ENCODE measurements at regions not wholly inside any gene's neighbourhood (a gene's known extent, or its start where the extent isn't known, plus 50 kb on each side); places are given as distances from the start of the nearest gene placed in this dataset.

DNA sequence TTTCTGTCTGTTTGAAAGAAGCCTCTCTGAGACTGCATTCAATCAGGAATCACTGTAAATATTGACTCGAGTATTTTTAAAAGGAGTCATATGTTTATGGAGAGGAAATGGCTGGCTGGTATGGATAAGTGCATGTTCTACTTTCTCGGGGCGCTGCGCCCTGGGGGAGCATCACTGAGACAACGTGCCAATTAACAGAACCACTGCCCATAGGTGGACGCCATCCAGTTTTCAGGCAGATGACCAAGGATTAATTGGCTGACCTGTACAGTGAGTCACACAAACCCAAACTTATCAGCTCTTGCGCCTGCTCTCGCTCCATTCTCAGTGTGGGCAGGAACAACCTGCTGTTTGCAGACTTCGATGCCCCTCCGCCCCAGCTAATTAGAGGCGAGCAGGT, 571.2 kb downstream of the QKI start:
- no peak for TF ChIP-seq ZNF274 (IDR thresholded peaks at IDR 0.05; ENCODE audit: low read depth, low read length)
- H3K4me3 ChIP-seq (ENCODE audit: low read length): no peak overlapping the region

DNA sequence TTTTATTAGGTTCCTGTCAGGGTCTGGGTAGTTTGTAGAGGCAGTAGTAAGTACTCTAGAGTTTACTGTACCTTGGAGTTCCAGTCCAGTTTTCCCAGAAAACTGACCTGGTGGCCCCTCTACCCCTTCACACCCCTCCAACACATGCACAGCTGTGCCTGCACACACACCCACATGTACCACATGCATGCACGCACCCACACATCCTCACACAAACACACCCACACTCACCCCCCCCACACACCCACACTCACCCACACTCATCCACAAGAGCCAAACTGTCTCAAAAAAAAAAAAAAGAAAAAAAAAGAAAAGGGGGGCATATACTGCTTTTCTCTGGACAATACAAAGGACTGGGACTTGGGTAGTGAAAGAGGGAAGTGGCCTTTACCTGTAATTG, 570.5 kb downstream of the QKI start:
- no peak for TF ChIP-seq ZNF274 (IDR thresholded peaks at IDR 0.05; ENCODE audit: low read depth, low read length)

DNA sequence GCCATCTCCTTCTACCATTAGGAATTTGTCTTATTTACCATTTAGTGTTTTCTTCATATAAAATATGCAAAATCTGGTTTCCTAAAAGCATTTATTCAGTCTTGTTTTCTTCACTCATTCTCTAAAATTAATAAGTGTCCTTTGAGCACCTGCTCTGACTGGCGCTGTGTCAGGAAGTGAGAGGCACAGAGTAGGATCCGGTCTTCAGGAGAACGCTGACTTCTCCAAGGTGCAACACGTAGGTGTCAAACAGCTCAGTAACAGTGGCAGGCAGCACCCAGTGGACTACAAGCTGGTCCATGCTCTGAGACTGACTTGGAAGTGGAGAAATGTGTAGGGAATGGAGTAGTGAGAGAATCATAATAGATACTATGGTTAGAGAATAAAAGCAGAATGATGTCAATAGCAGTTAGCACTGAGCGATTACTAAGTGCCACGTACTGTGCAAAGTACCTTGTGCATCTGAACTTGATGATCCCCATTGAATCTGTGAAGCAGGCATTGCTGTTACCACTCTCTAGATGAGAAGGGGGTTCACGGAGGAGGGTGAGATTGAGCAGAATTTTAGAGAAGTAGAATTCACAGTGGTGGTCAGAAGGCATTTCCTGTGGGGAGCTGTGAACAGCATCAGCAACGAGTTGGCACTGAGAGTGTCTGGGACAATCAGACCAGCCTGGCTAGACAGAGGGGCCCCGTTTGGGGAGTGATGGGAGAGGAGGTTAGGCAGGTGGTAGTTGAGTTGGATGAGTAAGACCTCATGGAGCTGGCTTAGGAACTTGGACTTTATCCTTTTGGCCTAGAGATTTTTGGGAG, 569.8 kb downstream of the QKI start:
- TF ChIP-seq ZNF274 (IDR thresholded peaks at IDR 0.05; ENCODE audit: low read depth, low read length): no peak
- H3K4me3 ChIP-seq (ENCODE audit: low read length): no peak overlapping the region

More for the DNA sequence above, 570.5 kb downstream of the QKI start:
- H3K4me3 ChIP-seq (ENCODE audit: low read length): no peak overlapping the region

DNA sequence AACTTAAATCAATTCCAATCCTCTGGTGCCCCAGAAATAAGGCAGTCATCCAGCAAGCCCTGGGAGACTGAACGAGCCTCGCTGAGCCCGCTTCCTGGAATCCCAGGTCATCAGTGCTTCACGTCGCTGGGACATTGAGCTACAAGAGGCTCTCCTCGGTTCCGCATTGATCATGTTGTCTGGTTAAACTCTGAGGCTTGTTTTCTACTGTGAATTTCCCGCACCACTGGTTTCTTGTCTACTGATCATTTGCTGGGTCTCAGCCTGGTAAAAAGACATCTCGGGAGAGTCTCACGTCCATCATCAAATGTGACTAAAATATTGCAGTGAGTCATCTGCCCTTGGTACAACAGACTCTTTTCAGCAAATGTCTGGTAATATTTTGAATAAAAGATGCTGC, 569.2 kb downstream of the QKI start:
- TF ChIP-seq ZNF274 (IDR thresholded peaks at IDR 0.05; ENCODE audit: low read depth, low read length): no peak
- no peak overlapping the region for H3K4me3 ChIP-seq (ENCODE audit: low read length)

DNA sequence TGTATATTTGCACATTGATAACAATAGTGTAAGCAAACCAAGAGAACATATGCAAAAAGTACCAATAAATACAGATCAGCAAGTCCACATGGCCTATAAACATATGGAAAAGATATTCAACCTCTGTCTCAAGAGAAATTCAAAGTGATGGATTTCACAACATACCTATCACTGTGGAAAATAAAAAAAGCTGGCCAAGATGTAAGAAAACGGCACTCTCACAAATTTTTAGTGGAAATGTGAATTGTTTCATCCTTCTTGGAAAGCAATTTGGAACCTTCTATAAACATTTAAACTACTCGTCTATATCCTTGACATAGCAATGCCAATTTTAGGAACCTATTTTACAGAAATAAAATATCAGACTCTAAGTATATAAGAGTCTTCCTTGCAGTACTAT, 559.8 kb downstream of the QKI start:
- no peak overlapping the region for H3K4me3 ChIP-seq (ENCODE audit: low read length)
- no peak for TF ChIP-seq ZNF274 (IDR thresholded peaks at IDR 0.05; ENCODE audit: low read depth, low read length)

DNA sequence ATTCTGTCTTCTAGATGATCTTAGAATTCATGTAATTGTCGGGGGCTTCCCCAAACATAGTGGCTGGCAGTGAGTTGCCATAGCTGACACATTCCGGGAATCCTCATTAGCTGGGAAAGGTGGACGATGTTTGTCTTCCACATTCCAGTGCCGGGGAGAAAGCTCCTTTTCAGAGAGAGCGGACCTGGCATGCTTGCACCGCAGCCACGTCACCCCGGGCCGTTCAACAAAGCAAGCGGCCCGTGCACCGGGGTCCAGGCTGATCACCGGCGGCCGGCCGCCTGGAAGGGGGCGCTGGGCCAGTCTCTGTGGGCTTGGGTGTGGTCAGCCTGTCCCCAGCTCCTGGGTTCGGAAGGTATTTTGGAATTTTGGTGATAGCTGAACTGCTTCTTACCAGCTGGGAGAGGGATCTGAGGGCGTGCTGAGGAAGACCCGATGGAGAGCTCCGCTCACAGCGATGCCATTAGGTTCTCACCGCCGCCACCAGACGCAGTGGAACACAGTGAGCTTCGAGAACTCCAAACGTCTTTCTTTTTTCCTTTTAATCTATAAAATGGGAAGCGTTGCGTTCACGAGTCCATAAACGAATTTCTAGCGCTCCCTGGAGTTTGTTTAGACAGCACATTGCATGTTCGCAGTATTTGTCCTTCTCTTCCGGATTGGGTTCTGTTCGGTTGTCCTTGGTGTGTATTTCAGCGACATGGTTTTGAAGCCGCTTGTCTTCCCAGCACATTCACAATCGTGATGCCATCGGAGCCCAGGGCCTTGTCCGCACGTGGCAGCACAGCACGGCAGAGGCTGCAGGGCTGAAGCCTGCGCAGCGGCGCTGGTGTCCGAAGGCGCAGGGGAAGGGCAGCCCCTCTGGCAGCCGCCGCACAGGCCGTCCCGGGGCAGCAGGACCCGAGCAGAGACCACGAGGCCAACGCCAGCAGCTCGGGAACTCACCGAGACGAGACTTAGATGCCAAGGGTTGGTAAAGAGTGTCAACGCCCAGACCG, 557.6 kb downstream of the QKI start:
- H3K4me3 ChIP-seq (ENCODE audit: low read length): no peak overlapping the region
- no peak for TF ChIP-seq ZNF274 (IDR thresholded peaks at IDR 0.05; ENCODE audit: low read depth, low read length)

DNA sequence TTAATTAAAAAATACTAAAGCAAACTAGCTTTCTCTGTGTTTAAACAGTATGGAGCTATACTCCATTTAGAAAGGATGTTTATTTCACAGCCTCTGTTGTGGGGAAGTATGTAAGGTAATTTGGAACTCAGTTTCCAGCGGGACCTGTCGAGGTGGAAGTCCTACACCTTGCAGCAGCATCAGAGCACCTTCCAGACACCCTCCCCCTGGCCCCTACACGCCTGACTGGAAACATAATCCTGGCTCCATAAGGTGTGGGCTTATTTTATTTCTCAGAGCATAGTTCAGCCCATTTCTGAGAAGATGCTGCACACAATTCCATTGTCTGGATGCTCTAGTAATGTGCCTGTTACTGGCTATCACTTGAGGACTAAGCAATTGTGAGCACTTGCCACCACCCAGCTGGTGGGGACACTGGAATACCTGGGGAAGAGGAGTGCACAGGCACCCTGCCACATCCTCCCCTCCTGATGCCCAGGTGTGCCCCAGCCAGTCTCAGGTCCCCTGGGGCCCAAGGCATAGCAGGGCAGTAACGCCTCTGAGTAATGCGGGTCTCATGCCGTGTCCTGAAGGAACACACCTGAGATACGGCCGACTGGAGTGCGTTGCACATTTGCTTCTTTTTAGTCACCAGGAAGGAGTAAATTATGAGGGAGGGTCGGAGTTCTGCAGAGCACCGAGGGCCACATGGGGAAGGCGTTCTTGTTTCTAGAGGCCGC, 556.5 kb downstream of the QKI start:
- TF ChIP-seq ZNF274 (IDR thresholded peaks at IDR 0.05; ENCODE audit: low read depth, low read length): no peak
- no peak overlapping the region for H3K4me3 ChIP-seq (ENCODE audit: low read length)

DNA sequence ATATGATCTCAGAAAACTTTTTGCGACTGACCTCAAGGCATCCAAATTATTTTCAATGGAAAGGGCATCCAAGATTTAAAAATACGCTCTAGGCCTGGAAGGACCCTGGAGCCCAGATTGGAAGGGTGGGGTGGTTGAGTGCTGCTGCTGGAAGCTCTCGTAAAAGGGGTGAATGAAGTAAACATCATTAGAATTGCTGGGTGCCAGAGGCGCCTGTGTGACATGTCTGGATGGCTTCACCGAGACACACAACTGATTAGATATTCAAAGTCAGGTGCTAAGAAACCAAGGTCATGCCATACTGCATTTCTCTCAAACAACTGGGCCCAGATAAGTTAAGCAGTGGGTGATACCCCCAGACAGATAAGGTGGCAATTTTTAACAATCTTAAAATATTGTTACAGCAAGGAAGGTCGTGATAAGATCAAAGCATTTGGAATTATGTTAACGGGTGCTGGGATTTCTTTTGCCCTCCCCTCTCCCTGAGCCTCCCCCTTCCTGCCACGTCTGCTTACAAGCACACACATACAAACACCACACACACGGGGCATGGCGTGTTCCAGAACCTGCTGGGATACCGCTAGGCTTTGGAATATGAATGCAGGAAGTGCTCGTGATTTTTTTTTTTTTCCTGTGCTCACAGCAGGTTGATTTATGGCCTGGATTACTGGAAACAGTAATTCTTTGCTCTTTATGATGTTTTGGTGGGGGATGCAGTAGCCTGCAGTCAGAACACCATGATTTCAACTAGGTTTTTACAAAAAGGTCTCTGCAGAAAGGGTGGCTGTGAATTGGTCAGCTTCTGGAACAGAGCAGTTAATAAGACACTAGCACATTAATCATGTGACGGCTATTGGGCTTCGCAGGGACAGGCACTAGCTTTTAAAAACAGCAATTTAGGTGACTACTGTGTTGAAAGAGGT, 551.2 kb downstream of the QKI start:
- no peak overlapping the region for H3K4me3 ChIP-seq (ENCODE audit: low read length)
- no peak for TF ChIP-seq ZNF274 (IDR thresholded peaks at IDR 0.05; ENCODE audit: low read depth, low read length)

DNA sequence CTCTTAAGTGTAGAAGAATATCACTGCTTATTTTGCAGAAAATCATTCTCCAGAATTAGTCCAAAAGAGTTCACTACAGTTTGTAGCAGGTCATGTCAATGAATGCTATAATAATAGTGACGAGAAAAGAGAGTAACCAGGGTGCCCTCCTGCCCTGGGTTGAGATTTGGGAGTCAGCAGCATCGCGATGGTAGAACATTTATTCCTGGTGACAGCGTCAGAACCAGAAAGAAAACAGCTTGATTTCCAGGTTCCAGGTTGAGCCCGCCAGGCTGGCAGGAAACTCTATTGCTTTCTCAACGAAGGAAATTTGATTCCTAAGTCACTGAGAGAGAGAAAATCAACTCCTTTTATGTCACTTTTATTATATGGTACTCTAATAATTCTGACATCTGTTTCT, 550.3 kb downstream of the QKI start:
- H3K4me3 ChIP-seq (ENCODE audit: low read length): no peak overlapping the region
- no peak for TF ChIP-seq ZNF274 (IDR thresholded peaks at IDR 0.05; ENCODE audit: low read depth, low read length)

DNA sequence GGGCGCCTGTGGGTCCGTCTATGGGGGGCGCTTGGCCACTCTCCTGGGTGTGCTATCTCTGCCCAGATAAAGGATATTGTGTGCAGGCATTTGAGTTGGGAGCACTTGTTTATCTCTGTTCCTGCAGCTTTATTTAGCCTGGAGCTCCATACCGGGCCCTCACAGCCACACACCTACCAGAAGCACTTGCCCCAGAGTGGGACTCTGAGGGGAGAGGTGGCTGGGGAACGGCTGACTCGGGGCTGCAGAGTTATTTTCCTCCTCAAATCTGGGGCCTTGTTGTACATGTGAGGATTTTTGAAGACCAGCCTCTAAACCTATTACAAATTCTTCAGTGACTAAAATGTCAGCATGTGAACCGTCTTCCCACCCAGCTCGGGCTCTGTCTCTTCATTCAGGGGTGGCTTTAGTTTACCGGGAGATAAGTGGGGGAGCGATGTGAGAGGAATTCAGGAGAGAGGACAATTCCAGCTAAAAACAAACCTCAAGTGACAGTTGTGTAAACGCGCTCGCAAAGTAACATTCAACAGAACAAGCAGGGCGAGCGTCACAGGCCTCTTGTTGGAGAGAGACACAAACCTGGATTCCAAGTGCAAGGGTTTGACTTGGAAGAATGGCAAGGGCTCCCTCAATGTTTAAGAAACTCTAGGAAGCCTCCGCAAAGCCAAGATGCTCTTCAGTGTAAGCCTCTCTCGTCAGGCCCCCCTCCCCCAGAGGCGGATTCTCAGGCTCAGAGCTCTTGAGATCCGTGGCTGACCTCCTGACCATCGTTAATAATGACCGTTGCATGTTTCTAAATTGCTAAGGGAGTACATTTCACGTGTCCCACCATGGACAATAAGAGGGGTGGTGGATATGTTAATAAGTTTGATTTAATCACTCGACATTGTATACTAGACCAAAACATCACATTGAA, 548.9 kb downstream of the QKI start:
- H3K4me3 ChIP-seq (ENCODE audit: low read length): no peak overlapping the region
- TF ChIP-seq ZNF274 (IDR thresholded peaks at IDR 0.05; ENCODE audit: low read depth, low read length): no peak

DNA sequence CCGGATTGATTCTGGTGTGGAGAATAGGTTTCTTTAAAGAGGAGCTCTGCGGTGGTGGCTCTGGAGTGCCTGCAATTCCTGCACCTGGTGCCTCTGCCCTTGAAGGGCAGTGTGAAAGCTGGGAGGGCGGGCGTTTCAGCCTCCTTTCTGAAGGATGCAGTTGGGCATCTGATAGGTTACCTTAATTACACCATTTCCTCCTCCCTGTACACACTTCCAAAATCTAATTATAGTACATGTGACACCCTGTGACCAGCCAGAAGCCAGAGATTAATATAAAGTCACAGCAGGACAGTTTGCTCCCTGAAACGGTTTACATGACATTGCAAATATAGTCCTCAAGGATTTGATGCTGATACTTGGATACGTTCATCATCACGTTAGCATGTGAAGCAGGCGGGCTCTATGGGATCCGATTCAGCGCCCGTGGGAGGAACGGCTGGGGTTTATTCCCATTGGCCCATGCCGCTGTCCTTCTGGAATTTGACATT, 548.2 kb downstream of the QKI start:
- no peak for TF ChIP-seq ZNF274 (IDR thresholded peaks at IDR 0.05; ENCODE audit: low read depth, low read length)
- no peak overlapping the region for H3K4me3 ChIP-seq (ENCODE audit: low read length)

DNA sequence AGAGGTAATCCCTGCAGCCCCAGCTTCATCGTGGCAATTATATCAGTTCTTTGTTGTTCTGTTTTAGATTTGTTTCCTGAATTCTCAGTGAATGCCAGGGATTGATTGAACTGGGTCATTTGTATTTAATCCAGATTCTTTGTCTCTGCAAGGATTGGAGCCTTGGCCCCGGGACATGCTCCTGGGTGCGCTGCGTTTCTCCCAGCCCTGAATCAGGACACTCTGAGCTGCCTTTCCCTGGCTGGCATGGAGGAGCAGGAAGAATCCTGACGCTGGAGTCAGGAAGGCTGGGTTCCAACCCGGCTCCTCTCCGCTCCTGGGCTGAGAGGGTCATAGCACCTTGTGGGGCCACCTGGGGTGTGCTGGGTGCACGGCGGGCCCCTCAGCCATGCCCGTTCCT, 545.6 kb downstream of the QKI start:
- no peak for TF ChIP-seq ZNF274 (IDR thresholded peaks at IDR 0.05; ENCODE audit: low read depth, low read length)
- H3K4me3 ChIP-seq (ENCODE audit: low read length): no peak overlapping the region
